Uterus (tissue), 2 donors: ENCODE measurements at regions not wholly inside any gene's neighbourhood (a gene's known extent, or its start where the extent isn't known, plus 50 kb on each side); places are given as distances from the start of the nearest gene placed in this dataset.

Experiments
- POLR2A ChIP-seq, 2 donors: fragments of 450-650 bp; IDR thresholded peaks; one replicate each; pipeline ENCODE4 v1.6.1; 2016; ENCODE audit warnings: antibody characterized with exemption in 2 of 2, mild to moderate bottlenecking in 1 of 2, moderate library complexity in 1 of 2
- TF ChIP-seq, protein P1 (sequence below), 4 experiments: fragments of 200-600 bp in 2 of 4; fragments of 450-650 bp in 2 of 4; sonication (generic) in 2 of 4; IDR thresholded peaks; one replicate each; pipeline ENCODE4 v1.5.1; 2016 to 2019; ENCODE audit warnings: antibody characterized with exemption in 4 of 4, mild to moderate bottlenecking in 2 of 4, moderate library complexity in 1 of 4

DNA sequence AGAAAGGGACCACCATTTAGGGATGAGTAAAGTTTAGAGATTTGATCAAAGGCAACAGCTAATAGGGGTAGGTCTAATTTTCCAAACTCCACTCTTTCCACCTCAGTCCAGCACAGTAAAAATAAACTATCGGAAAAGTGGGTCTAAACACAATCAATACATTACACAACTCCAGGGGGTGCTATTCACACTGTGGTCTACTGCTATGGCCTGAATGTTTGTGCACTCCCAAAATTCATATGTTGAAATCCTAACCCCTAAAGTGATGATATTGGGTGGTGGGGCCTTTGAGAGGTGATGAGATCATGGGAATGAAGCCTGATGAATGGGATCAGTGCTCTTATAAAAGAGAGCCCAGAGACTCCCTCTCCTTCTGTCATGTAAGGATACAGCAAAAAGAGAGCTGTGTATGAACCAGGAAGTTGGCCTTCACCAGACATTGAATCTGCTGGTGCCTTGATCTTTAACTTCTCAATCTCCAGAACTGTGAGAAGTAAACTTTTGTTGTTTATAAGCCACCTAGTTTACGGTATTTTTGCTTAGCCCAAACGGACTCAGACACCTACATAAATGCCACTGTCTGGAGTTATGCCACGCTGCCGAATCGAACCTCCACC lies 193.9 kb downstream of the OMA1 start:
- no peak for TF ChIP-seq POLR2A (IDR thresholded peaks at IDR 0.05)
- TF ChIP-seq, protein P1, sequence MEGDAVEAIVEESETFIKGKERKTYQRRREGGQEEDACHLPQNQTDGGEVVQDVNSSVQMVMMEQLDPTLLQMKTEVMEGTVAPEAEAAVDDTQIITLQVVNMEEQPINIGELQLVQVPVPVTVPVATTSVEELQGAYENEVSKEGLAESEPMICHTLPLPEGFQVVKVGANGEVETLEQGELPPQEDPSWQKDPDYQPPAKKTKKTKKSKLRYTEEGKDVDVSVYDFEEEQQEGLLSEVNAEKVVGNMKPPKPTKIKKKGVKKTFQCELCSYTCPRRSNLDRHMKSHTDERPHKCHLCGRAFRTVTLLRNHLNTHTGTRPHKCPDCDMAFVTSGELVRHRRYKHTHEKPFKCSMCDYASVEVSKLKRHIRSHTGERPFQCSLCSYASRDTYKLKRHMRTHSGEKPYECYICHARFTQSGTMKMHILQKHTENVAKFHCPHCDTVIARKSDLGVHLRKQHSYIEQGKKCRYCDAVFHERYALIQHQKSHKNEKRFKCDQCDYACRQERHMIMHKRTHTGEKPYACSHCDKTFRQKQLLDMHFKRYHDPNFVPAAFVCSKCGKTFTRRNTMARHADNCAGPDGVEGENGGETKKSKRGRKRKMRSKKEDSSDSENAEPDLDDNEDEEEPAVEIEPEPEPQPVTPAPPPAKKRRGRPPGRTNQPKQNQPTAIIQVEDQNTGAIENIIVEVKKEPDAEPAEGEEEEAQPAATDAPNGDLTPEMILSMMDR (IDR thresholded peaks at IDR 0.05) = no peak
